OCI-LY7 (cell line): ENCODE measurements at regions not wholly inside any gene's neighbourhood (a gene's known extent, or its start where the extent isn't known, plus 50 kb on each side); places are given as distances from the start of the nearest gene placed in this dataset.

Experiments
- EZH2phosphoT487 ChIP-seq: fragments of 200-600 bp; sonication (generic); IDR thresholded peaks from 2 replicates; pipeline ENCODE4 v1.6.1; 2018; ENCODE audit warnings: low read depth, borderline replicate concordance, mild to moderate bottlenecking, mixed run types, antibody characterized with exemption, low read length, moderate library complexity, mixed read lengths
- TF ChIP-seq, protein P1 (sequence below): fragments of 200-600 bp; sonication (generic); conservative IDR thresholded peaks from 2 replicates; pipeline ENCODE4 v1.5.1; 2014; ENCODE audit warnings: mild to moderate bottlenecking, antibody characterized with exemption, low read length, moderate library complexity, mixed read lengths

DNA sequence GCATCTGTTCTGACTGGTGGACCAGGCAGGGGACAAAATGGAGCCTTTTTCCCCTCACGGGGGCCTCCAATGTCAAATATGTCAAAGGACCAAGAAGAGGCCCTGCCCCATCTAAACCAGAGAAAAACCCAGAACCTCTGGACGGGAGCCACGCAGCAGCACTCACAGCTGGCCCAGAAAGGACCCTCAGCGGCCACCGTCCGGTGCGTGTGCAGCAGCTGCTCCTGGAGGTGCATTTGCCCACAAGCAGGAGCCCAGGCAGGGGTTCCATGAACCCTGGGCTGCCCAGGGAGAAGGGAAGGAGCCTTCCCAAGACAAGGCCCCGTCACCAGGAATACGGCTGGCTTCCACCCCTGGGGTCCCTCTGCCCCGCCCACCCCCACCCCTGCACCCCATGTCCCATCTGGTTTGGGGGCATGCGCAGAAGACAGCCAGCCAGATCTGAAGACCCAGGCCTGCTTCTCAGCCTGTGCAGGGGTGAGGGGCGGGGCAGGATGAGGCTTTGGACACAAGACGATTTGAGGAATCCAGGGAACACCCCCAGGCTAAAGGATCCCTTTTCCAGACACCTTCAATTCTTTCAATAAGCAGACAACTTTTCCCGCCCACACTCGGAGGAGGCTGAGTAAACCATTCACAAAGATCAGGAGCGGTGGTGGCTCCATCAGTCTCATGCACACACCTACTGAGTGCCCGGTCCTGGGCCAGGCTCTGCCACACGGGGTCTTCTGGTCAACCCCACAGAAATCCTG, 423.1 kb downstream of the SHANK2 start:
- TF ChIP-seq, protein P1, sequence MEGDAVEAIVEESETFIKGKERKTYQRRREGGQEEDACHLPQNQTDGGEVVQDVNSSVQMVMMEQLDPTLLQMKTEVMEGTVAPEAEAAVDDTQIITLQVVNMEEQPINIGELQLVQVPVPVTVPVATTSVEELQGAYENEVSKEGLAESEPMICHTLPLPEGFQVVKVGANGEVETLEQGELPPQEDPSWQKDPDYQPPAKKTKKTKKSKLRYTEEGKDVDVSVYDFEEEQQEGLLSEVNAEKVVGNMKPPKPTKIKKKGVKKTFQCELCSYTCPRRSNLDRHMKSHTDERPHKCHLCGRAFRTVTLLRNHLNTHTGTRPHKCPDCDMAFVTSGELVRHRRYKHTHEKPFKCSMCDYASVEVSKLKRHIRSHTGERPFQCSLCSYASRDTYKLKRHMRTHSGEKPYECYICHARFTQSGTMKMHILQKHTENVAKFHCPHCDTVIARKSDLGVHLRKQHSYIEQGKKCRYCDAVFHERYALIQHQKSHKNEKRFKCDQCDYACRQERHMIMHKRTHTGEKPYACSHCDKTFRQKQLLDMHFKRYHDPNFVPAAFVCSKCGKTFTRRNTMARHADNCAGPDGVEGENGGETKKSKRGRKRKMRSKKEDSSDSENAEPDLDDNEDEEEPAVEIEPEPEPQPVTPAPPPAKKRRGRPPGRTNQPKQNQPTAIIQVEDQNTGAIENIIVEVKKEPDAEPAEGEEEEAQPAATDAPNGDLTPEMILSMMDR = no peak
- TF ChIP-seq EZH2phosphoT487 = no peak
